ENCODE measurements at regions not wholly inside any gene's neighbourhood (a gene's known extent, or its start where the extent isn't known, plus 50 kb on each side); places are given as distances from the start of the nearest gene placed in this dataset.
A peak's percentile ranks its signal among the peaks of the same experiment; 100 is the strongest.

GRCh38 chr21:32826329-32827167 lies 55.0 kb upstream of the PAXBP1 start:
- TF ChIP-seq, protein P1, sequence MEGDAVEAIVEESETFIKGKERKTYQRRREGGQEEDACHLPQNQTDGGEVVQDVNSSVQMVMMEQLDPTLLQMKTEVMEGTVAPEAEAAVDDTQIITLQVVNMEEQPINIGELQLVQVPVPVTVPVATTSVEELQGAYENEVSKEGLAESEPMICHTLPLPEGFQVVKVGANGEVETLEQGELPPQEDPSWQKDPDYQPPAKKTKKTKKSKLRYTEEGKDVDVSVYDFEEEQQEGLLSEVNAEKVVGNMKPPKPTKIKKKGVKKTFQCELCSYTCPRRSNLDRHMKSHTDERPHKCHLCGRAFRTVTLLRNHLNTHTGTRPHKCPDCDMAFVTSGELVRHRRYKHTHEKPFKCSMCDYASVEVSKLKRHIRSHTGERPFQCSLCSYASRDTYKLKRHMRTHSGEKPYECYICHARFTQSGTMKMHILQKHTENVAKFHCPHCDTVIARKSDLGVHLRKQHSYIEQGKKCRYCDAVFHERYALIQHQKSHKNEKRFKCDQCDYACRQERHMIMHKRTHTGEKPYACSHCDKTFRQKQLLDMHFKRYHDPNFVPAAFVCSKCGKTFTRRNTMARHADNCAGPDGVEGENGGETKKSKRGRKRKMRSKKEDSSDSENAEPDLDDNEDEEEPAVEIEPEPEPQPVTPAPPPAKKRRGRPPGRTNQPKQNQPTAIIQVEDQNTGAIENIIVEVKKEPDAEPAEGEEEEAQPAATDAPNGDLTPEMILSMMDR (IDR thresholded peaks at IDR 0.05), result peak; percentile 51 to 64 (median 60)
- no peak for TF ChIP-seq POLR2A (IDR thresholded peaks at IDR 0.05)

Data from right lobe of liver (tissue), 4 donors.